Thoracic aorta (tissue), 2 donors: ENCODE measurements at regions not wholly inside any gene's neighbourhood (a gene's known extent, or its start where the extent isn't known, plus 50 kb on each side); places are given as distances from the start of the nearest gene placed in this dataset.
"Not testable (repeated sequence)": the region's sequence is repeated elsewhere in the genome, so short reads cannot be mapped to it uniquely, and the experiment has no call there.

Experiments
- ATAC-seq: fragments of 150-250 bp; one replicate; pipeline ENCODE4 v1.8.0; 2017; ENCODE audit warnings: low read depth; ENCODE audit not compliant: insufficient number of reproducible peaks, low FRiP score
- DNase-seq: peaks from one replicate; pipeline ENCODE4 v3.0.0-alpha.2; 2020; ENCODE audit warnings: low spot score
- H3K27ac ChIP-seq, 2 donors: fragments of 200-600 bp; sonication (generic); 1 replicate in 1 of 2; 2 replicates in 1 of 2; pipeline ENCODE4 v1.5.1; 2016; ENCODE audit warnings: mild to moderate bottlenecking in 2 of 2, moderate library complexity in 2 of 2
- H3K27me3 ChIP-seq: fragments of 200-600 bp; sonication (generic); replicated peaks from 2 replicates; pipeline ENCODE4 v1.6.0; 2016; ENCODE audit warnings: mild to moderate bottlenecking; ENCODE audit not compliant: insufficient read depth
- H3K36me3 ChIP-seq: fragments of 200-600 bp; sonication (generic); one replicate; pipeline ENCODE4 v1.5.1; 2016
- H3K4me1 ChIP-seq, 2 donors: fragments of 200-600 bp; sonication (generic); 1 replicate in 1 of 2; 2 replicates in 1 of 2; pipeline versions ENCODE4 v1.5.1 to v1.6.0; 2016; ENCODE audit warnings: low read depth in 2 of 2, mild to moderate bottlenecking in 1 of 2; ENCODE audit not compliant: control insufficient read depth in 1 of 2
- H3K4me3 ChIP-seq: fragments of 200-600 bp; sonication (generic); 2 replicates; pipeline ENCODE4 v1.5.1; 2016; ENCODE audit warnings: mild to moderate bottlenecking
- H3K9me3 ChIP-seq: fragments of 200-600 bp; sonication (generic); 2 replicates; pipeline ENCODE4 v1.5.1; 2016
- TF ChIP-seq, protein P1 (sequence below): fragments of 200-600 bp; sonication (generic); IDR thresholded peaks from one replicate; pipeline ENCODE4 v1.5.1; 2019; ENCODE audit warnings: antibody characterized with exemption

DNA sequence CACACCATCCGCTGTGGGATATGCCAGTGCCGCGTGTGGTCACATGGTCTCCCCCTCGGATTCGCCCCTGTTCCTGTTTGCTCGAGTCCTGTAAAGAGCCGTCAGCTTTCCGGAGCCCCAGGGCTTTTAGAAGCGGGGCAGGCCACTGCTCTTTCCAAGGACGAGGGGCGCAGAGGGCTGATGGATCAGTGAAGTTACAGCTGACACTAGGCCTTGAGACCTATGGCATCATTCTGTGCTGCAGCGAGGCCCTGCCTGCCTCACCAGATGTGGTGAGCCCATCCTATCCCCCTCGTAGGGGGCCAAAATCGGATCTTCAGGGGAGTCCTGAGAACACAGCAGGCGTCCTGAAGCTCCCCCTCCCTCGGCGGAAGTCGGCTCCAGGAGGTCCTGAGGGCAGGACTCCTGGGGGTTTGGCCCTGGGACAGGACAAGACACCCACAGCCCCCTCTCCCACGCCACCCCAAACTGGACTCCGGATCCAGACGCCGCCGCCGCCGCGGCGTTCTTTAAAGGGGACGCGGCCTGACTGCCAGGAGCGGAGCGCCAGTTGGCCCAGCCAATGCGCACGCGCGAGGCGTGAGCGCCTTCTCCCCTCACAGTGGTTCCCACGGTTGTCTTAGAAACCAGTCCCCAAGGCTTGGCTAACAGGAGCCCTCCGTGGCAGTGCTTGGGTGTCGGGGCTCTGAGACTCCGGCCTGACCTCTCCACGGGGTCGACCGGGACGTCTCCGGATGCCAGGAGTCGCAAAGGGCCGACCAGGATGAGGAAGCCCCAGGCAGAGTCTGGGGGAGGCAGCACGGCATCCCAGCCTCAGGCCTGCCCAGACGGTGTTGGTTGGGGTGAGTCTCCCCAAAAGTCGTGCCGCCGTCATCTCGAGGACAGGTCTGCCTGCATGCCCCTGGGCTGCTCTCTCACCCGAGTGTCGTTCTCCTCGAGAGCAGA lies 371.7 kb downstream of the ZNF716 start:
- TF ChIP-seq, protein P1, sequence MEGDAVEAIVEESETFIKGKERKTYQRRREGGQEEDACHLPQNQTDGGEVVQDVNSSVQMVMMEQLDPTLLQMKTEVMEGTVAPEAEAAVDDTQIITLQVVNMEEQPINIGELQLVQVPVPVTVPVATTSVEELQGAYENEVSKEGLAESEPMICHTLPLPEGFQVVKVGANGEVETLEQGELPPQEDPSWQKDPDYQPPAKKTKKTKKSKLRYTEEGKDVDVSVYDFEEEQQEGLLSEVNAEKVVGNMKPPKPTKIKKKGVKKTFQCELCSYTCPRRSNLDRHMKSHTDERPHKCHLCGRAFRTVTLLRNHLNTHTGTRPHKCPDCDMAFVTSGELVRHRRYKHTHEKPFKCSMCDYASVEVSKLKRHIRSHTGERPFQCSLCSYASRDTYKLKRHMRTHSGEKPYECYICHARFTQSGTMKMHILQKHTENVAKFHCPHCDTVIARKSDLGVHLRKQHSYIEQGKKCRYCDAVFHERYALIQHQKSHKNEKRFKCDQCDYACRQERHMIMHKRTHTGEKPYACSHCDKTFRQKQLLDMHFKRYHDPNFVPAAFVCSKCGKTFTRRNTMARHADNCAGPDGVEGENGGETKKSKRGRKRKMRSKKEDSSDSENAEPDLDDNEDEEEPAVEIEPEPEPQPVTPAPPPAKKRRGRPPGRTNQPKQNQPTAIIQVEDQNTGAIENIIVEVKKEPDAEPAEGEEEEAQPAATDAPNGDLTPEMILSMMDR, result no peak
- no peak for DNase-seq
- no peaks in the 10 kb centered on the region for H3K36me3 ChIP-seq
- H3K27ac ChIP-seq, result no peak overlapping the region
- no peaks in the 10 kb centered on the region for H3K27me3 ChIP-seq
- ATAC-seq, result no peak
- no peak overlapping the region for H3K4me3 ChIP-seq
- no peaks in the 10 kb centered on the region for H3K9me3 ChIP-seq
- H3K4me1 ChIP-seq, result no peaks in the 10 kb centered on the region

DNA sequence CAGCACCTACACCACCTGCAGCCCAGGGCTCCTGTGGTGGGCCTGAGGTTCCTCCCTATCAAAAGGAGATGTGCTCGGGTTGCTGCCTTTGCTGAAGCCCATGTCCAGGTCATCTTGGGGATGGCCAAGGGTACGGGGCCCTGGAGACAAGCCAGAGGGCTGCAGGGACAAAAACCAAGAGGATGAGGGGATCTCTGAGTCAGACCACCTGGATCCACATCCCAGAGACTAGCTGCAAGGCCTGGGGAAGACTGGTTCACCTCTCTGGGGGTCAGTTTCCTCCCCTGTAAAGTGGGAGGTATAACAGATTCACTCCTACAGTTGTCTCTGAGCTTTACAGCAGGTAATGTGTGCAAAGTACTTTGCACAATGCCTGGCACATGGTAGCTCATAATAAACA lies 376.6 kb downstream of the ZNF716 start:
- not testable (repeated sequence) for ATAC-seq, DNase-seq

GRCh38 chr7:57835161-57835560 lies 385.2 kb downstream of the ZNF716 start:
- not testable (repeated sequence) for H3K9me3 ChIP-seq, H3K27me3 ChIP-seq, H3K36me3 ChIP-seq, H3K4me3 ChIP-seq, ATAC-seq, DNase-seq, H3K4me1 ChIP-seq, H3K27ac ChIP-seq

More for the DNA sequence above, 376.6 kb downstream of the ZNF716 start:
- H3K36me3 ChIP-seq, H3K4me1 ChIP-seq, H3K4me3 ChIP-seq, H3K27ac ChIP-seq, H3K9me3 ChIP-seq, H3K27me3 ChIP-seq: not testable (repeated sequence)

DNA sequence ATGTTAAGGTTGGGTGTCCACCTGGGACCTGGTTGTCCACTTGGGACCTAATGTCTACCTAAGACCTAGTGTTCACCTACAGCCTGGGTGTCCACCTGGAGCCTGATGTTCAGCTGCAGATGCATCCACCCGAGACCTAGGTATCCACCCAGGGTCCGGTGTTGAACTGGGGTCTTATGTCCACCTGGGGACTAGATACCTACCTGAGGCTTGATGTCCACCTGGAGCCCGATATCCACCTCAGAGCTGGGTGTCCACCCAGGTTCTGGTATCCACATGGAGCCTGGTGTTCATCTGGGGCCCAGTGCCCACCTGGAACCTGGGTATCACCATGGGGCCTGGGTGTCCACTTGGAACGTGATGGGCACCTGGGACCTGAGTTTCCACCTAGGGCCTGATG lies 389.2 kb downstream of the ZNF716 start:
- not testable (repeated sequence) for H3K27me3 ChIP-seq, H3K4me1 ChIP-seq, ATAC-seq, DNase-seq, H3K4me3 ChIP-seq, H3K36me3 ChIP-seq, H3K9me3 ChIP-seq, H3K27ac ChIP-seq

- peak overlapping the region; percentile 68 for H3K4me3 ChIP-seq
- H3K9me3 ChIP-seq, result no peaks in the 10 kb centered on the region
- ATAC-seq (no peak), DNase-seq (no peak)
- no peak overlapping the region for H3K27ac ChIP-seq
- no peaks in the 10 kb centered on the region for H3K36me3 ChIP-seq
- no peaks in the 10 kb centered on the region for H3K27me3 ChIP-seq
- no peaks in the 10 kb centered on the region for H3K4me1 ChIP-seq
- TF ChIP-seq, protein P1, result no peak
These were observed 418.1 kb downstream of the ZNF716 start for GRCh38 chr7:57867884-57868701.

- H3K4me3 ChIP-seq, result peak overlapping the region; percentile 68
- no peaks in the 10 kb centered on the region for H3K27me3 ChIP-seq
- H3K9me3 ChIP-seq, result no peaks in the 10 kb centered on the region
- TF ChIP-seq, protein P1, result no peak
- no peak for ATAC-seq
- no peak for DNase-seq
- no peaks in the 10 kb centered on the region for H3K4me1 ChIP-seq
- H3K36me3 ChIP-seq, result no peaks in the 10 kb centered on the region
- H3K27ac ChIP-seq, result no peak overlapping the region
These were observed 418.9 kb downstream of the ZNF716 start for GRCh38 chr7:57868771-57869483.
